ENCODE measurements at regions not wholly inside any gene's neighbourhood (a gene's known extent, or its start where the extent isn't known, plus 50 kb on each side); places are given as distances from the start of the nearest gene placed in this dataset.

DNA sequence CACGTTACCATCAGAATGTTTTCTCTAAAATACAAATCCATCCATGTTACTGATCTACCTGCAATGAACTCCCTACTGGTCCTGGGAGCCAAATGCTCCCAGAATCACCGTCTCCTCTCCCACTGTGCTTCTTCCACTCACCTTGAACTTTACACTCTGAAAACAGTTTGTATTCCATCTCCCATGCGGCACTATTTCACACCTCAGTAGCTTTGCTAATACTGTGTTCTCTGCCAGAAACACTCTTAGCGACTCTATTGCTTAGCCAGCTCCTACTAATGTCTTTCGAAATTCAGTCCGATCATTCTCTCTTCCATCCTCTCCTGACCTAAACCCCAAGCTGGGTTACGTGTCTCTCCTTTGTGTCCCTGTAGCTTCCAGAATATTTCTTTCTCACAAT is 284.4 kb upstream of the DUSP10 start:
- H3K36me3 ChIP-seq (ENCODE audit: insufficient read depth, low read length), result no peaks in the 10 kb centered on the region
- H3K79me2 ChIP-seq (ENCODE audit: insufficient read depth, low read length), result no peaks in the 10 kb centered on the region
- no peaks in the 10 kb centered on the region for H3K9me3 ChIP-seq (ENCODE audit: insufficient read depth, low read depth, low read length)
- no peak overlapping the region for H3K4me2 ChIP-seq (ENCODE audit: low read depth, low read length, poor library complexity, severe bottlenecking)
- H3K4me1 ChIP-seq (ENCODE audit: insufficient read depth, low read length, poor library complexity, severe bottlenecking), result no peaks in the 10 kb centered on the region
- H3K9ac ChIP-seq (ENCODE audit: low read depth, low read length, poor library complexity, severe bottlenecking), result no peak overlapping the region
- H2AFZ ChIP-seq (ENCODE audit: low read length), result no peak overlapping the region
- no peaks in the 10 kb centered on the region for H3F3A ChIP-seq (ENCODE audit: low read depth)
- H3K27me3 ChIP-seq (ENCODE audit: insufficient read depth, low read length, poor library complexity, severe bottlenecking), result no peaks in the 10 kb centered on the region
- H4K20me1 ChIP-seq (ENCODE audit: insufficient read depth, low read length, poor library complexity, severe bottlenecking), result no peaks in the 10 kb centered on the region
- no peak overlapping the region for H3K4me3 ChIP-seq (ENCODE audit: low read length, poor library complexity, severe bottlenecking)
- no peaks in the 10 kb centered on the region for H3K9me2 ChIP-seq (replicated peaks; ENCODE audit: low read depth, low read length)
- TF ChIP-seq EZH2phosphoT487 (IDR thresholded peaks at IDR 0.05; ENCODE audit: borderline replicate concordance), result no peak
- TF ChIP-seq, protein P1, sequence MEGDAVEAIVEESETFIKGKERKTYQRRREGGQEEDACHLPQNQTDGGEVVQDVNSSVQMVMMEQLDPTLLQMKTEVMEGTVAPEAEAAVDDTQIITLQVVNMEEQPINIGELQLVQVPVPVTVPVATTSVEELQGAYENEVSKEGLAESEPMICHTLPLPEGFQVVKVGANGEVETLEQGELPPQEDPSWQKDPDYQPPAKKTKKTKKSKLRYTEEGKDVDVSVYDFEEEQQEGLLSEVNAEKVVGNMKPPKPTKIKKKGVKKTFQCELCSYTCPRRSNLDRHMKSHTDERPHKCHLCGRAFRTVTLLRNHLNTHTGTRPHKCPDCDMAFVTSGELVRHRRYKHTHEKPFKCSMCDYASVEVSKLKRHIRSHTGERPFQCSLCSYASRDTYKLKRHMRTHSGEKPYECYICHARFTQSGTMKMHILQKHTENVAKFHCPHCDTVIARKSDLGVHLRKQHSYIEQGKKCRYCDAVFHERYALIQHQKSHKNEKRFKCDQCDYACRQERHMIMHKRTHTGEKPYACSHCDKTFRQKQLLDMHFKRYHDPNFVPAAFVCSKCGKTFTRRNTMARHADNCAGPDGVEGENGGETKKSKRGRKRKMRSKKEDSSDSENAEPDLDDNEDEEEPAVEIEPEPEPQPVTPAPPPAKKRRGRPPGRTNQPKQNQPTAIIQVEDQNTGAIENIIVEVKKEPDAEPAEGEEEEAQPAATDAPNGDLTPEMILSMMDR (conservative IDR thresholded peaks at IDR 0.05; ENCODE audit: low read length), result no peak

DNA sequence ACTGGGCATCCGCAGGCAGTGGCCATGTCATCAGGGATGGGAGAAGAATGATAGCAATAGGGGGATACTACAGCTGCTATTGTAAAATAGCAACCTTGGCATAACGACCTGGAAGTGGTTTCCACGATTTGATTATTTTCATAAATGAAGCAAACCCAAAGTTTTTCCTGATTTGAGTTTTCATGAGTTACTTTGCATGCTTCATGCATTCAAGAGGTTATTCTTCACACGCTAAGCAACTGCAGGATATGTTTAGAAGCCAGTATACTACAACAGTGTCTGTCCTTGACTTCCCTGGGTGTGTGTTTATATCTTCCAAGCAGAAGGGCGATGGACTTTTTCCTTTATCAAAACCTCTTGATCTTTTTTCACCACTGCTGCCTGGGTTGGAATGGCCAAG is 281.1 kb upstream of the DUSP10 start:
- H4K20me1 ChIP-seq (ENCODE audit: insufficient read depth, low read length, poor library complexity, severe bottlenecking), result no peaks in the 10 kb centered on the region
- no peaks in the 10 kb centered on the region for H3K36me3 ChIP-seq (ENCODE audit: insufficient read depth, low read length)
- H3K9ac ChIP-seq (ENCODE audit: low read depth, low read length, poor library complexity, severe bottlenecking), result no peak overlapping the region
- no peak overlapping the region for H3K4me2 ChIP-seq (ENCODE audit: low read depth, low read length, poor library complexity, severe bottlenecking)
- TF ChIP-seq, protein P1 (conservative IDR thresholded peaks at IDR 0.05; ENCODE audit: low read length), result no peak
- no peak for TF ChIP-seq EZH2phosphoT487 (IDR thresholded peaks at IDR 0.05; ENCODE audit: borderline replicate concordance)
- no peaks in the 10 kb centered on the region for H3K9me3 ChIP-seq (ENCODE audit: insufficient read depth, low read depth, low read length)
- no peaks in the 10 kb centered on the region for H3K27me3 ChIP-seq (ENCODE audit: insufficient read depth, low read length, poor library complexity, severe bottlenecking)
- H3K4me1 ChIP-seq (ENCODE audit: insufficient read depth, low read length, poor library complexity, severe bottlenecking), result no peaks in the 10 kb centered on the region
- no peaks in the 10 kb centered on the region for H3K79me2 ChIP-seq (ENCODE audit: insufficient read depth, low read length)
- H3K4me3 ChIP-seq (ENCODE audit: low read length, poor library complexity, severe bottlenecking), result no peak overlapping the region
- no peaks in the 10 kb centered on the region for H3F3A ChIP-seq (ENCODE audit: low read depth)
- H2AFZ ChIP-seq (ENCODE audit: low read length), result no peak overlapping the region
- H3K9me2 ChIP-seq (replicated peaks; ENCODE audit: low read depth, low read length), result no peaks in the 10 kb centered on the region

DNA sequence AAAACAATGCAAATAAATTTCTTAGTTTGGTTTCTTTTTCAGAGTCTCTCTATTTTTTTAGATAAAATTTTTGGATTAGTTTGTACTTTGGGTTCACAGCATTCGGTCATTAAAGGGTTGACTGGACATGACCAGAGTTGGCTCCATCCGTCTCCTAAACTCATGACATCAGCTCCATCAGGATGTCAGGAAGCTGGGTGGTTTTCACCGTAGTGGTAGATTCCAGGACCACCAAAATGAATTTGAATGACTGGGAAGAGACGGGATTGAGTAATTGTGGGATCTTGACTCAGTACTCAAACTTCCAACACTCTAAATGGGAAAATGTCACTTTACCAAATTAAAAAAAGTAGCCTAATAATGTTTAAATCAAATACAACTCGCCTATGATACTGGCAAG is 279.2 kb upstream of the DUSP10 start:
- H2AFZ ChIP-seq (ENCODE audit: low read length), result no peak overlapping the region
- H3K9me2 ChIP-seq (replicated peaks; ENCODE audit: low read depth, low read length), result no peaks in the 10 kb centered on the region
- H3F3A ChIP-seq (ENCODE audit: low read depth), result no peaks in the 10 kb centered on the region
- H3K79me2 ChIP-seq (ENCODE audit: insufficient read depth, low read length), result no peaks in the 10 kb centered on the region
- H3K4me1 ChIP-seq (ENCODE audit: insufficient read depth, low read length, poor library complexity, severe bottlenecking), result no peaks in the 10 kb centered on the region
- no peak overlapping the region for H3K9ac ChIP-seq (ENCODE audit: low read depth, low read length, poor library complexity, severe bottlenecking)
- H3K27me3 ChIP-seq (ENCODE audit: insufficient read depth, low read length, poor library complexity, severe bottlenecking), result no peaks in the 10 kb centered on the region
- no peak for TF ChIP-seq EZH2phosphoT487 (IDR thresholded peaks at IDR 0.05; ENCODE audit: borderline replicate concordance)
- TF ChIP-seq, protein P1 (conservative IDR thresholded peaks at IDR 0.05; ENCODE audit: low read length), result no peak
- no peak overlapping the region for H3K4me2 ChIP-seq (ENCODE audit: low read depth, low read length, poor library complexity, severe bottlenecking)
- H3K9me3 ChIP-seq (ENCODE audit: insufficient read depth, low read depth, low read length), result no peaks in the 10 kb centered on the region
- no peaks in the 10 kb centered on the region for H4K20me1 ChIP-seq (ENCODE audit: insufficient read depth, low read length, poor library complexity, severe bottlenecking)
- no peaks in the 10 kb centered on the region for H3K36me3 ChIP-seq (ENCODE audit: insufficient read depth, low read length)
- no peak overlapping the region for H3K4me3 ChIP-seq (ENCODE audit: low read length, poor library complexity, severe bottlenecking)
